BLaER1 treated with 17β-estradiol and CSF1 and Interleukin-3, amounts not matched to agents 10 nM and 100 nM (cell line): ENCODE measurements at regions not wholly inside any gene's neighbourhood (a gene's known extent, or its start where the extent isn't known, plus 50 kb on each side); places are given as distances from the start of the nearest gene placed in this dataset.
"Not testable (repeated sequence)": the region's sequence is repeated elsewhere in the genome, so short reads cannot be mapped to it uniquely, and the experiment has no call there.

Experiments used
- H3K27ac ChIP-seq, 11 experiments: shearing (Covaris generic); formaldehyde crosslinking; 2 replicates each; pipeline ENCODE4 v1.8.1; 2022
- H3K27me3 ChIP-seq, 11 experiments: shearing (Covaris generic); formaldehyde crosslinking; 2 replicates each; pipeline ENCODE4 v1.8.1; 2022
- H3K36me3 ChIP-seq, 11 experiments: shearing (Covaris generic); formaldehyde crosslinking; 2 replicates each; pipeline ENCODE4 v1.8.1; 2022
- H3K4me1 ChIP-seq, 10 experiments: shearing (Covaris generic); formaldehyde crosslinking; 2 replicates each; pipeline ENCODE4 v1.8.1; 2022
- H3K4me2 ChIP-seq, 11 experiments: shearing (Covaris generic); formaldehyde crosslinking; 2 replicates each; pipeline ENCODE4 v1.8.1; 2022
- H3K4me3 ChIP-seq, 10 experiments: shearing (Covaris generic); formaldehyde crosslinking; 2 replicates each; pipeline ENCODE4 v1.8.1; 2022
- H3K9ac ChIP-seq, 11 experiments: shearing (Covaris generic); formaldehyde crosslinking; 2 replicates each; pipeline ENCODE4 v1.8.1; 2022
- H3K9me3 ChIP-seq, 11 experiments: shearing (Covaris generic); formaldehyde crosslinking; replicated peaks in 1 of 11; 2 replicates each; pipeline ENCODE4 v1.8.1; 2022
- H4K20me1 ChIP-seq, 11 experiments: shearing (Covaris generic); formaldehyde crosslinking; 2 replicates each; pipeline ENCODE4 v1.8.1; 2022
- Cebpa-rat ChIP-seq, 11 experiments: shearing (Covaris generic); IDR thresholded peaks; 2 replicates each; pipeline ENCODE4 v1.8.1; 2022

GRCh38 chr3:106435899-106436453, 567.2 kb upstream of the CBLB start:
- no peaks in the 10 kb centered on the region for H3K4me1 ChIP-seq
- H3K27ac ChIP-seq, result no peak overlapping the region
- no peak for TF ChIP-seq Cebpa-rat (IDR thresholded peaks at IDR 0.05)
- H3K27me3 ChIP-seq, result no peaks in the 10 kb centered on the region
- no peak overlapping the region for H3K4me3 ChIP-seq
- H3K36me3 ChIP-seq, result no peaks in the 10 kb centered on the region
- no peaks in the 10 kb centered on the region for H4K20me1 ChIP-seq
- H3K4me2 ChIP-seq, result no peak overlapping the region
- H3K9me3 ChIP-seq, result peaks cover 0 to 11% (median 0%) of the 10 kb centered on the region in 11 experiments; a peak in 7 of 22 replicates
- no peak overlapping the region for H3K9ac ChIP-seq

GRCh38 chr3:106438887-106439286, 570.1 kb upstream of the CBLB start:
- Histone ChIP-seq H3K4me1 (no peaks in the 10 kb centered on the region), H3K36me3 (no peaks in the 10 kb centered on the region), H3K27ac (no peak overlapping the region), H3K4me3 (no peak overlapping the region), H4K20me1 (no peaks in the 10 kb centered on the region), H3K4me2 (no peak overlapping the region), H3K9ac (no peak overlapping the region), H3K27me3 (no peaks in the 10 kb centered on the region), H3K9me3 (peaks cover 0 to 5% (median 0%) of the 10 kb centered on the region in 11 experiments; a peak in 5 of 22 replicates)
- TF ChIP-seq Cebpa-rat (IDR thresholded peaks at IDR 0.05), result no peak

- Histone ChIP-seq H3K4me3 (no peak overlapping the region), H3K27me3 (no peaks in the 10 kb centered on the region), H3K36me3 (no peaks in the 10 kb centered on the region), H3K4me2 (no peak overlapping the region), H3K27ac (no peak overlapping the region), H3K4me1 (no peaks in the 10 kb centered on the region), H4K20me1 (no peaks in the 10 kb centered on the region), H3K9ac (no peak overlapping the region), H3K9me3 (no peaks in the 10 kb centered on the region)
- TF ChIP-seq Cebpa-rat (IDR thresholded peaks at IDR 0.05), result no peak
Measured at GRCh38 chr3:106440672-106441071, 571.9 kb upstream of the CBLB start.

- no peak overlapping the region for H3K9ac ChIP-seq
- H3K27ac ChIP-seq, result no peak overlapping the region
- H3K4me3 ChIP-seq, result no peak overlapping the region
- H4K20me1 ChIP-seq, result no peaks in the 10 kb centered on the region
- H3K4me2 ChIP-seq, result no peak overlapping the region
- no peaks in the 10 kb centered on the region for H3K36me3 ChIP-seq
- no peaks in the 10 kb centered on the region for H3K27me3 ChIP-seq
- H3K4me1 ChIP-seq, result no peaks in the 10 kb centered on the region
- TF ChIP-seq Cebpa-rat (IDR thresholded peaks at IDR 0.05), result no peak
- H3K9me3 ChIP-seq, result peaks cover 0 to 14% (median 8%) of the 10 kb centered on the region in 11 experiments; a peak in 18 of 22 replicates
Measured at GRCh38 chr3:106446271-106446670, 577.5 kb upstream of the CBLB start.

- Histone ChIP-seq H3K4me2 (no peak overlapping the region), H3K4me3 (no peak overlapping the region), H3K4me1 (no peaks in the 10 kb centered on the region), H3K36me3 (no peaks in the 10 kb centered on the region), H3K27me3 (no peaks in the 10 kb centered on the region), H3K27ac (no peak overlapping the region), H4K20me1 (no peaks in the 10 kb centered on the region), H3K9me3 (peaks cover 0 to 14% (median 8%) of the 10 kb centered on the region in 11 experiments; a peak in 18 of 22 replicates), H3K9ac (no peak overlapping the region)
- TF ChIP-seq Cebpa-rat (IDR thresholded peaks at IDR 0.05), result no peak
Measured at GRCh38 chr3:106447723-106448301, 579.0 kb upstream of the CBLB start.

GRCh38 chr3:106448372-106448966, 579.7 kb upstream of the CBLB start:
- H3K4me1 ChIP-seq, H3K27me3 ChIP-seq, H3K27ac ChIP-seq: not testable (repeated sequence)

GRCh38 chr3:106452096-106452495, 583.3 kb upstream of the CBLB start:
- Histone ChIP-seq H3K9me3 (peaks cover 0 to 14% (median 8%) of the 10 kb centered on the region in 11 experiments; a peak in 18 of 22 replicates), H3K27me3 (no peaks in the 10 kb centered on the region), H3K27ac (no peak overlapping the region), H4K20me1 (no peaks in the 10 kb centered on the region), H3K4me1 (peaks cover 0 to 13% (median 4%) of the 10 kb centered on the region in 10 experiments; a peak in 11 of 20 replicates), H3K4me2 (no peak overlapping the region), H3K9ac (no peak overlapping the region), H3K36me3 (no peaks in the 10 kb centered on the region), H3K4me3 (no peak overlapping the region)
- no peak for TF ChIP-seq Cebpa-rat (IDR thresholded peaks at IDR 0.05)

More at GRCh38 chr3:106448372-106448966, 579.7 kb upstream of the CBLB start:
- not testable (repeated sequence) for H3K4me2 ChIP-seq, H3K36me3 ChIP-seq, H3K4me3 ChIP-seq, H4K20me1 ChIP-seq, H3K9ac ChIP-seq
- H3K9me3 ChIP-seq, result peaks cover 0 to 14% (median 8%) of the 10 kb centered on the region in 11 experiments; a peak in 18 of 22 replicates

GRCh38 chr3:106454497-106454896, 585.7 kb upstream of the CBLB start:
- H3K4me3 ChIP-seq, result no peak overlapping the region
- no peak overlapping the region for H3K9ac ChIP-seq
- no peak for TF ChIP-seq Cebpa-rat (IDR thresholded peaks at IDR 0.05)
- H3K9me3 ChIP-seq, result 0 out of 22 replicates have a peak, but pooled peaks cover 0 to under 1% (median 0%) of the 10 kb centered on the region in 11 experiments
- no peak overlapping the region for H3K4me2 ChIP-seq
- no peaks in the 10 kb centered on the region for H3K36me3 ChIP-seq
- H3K27me3 ChIP-seq, result no peaks in the 10 kb centered on the region
- no peak overlapping the region for H3K27ac ChIP-seq
- no peaks in the 10 kb centered on the region for H4K20me1 ChIP-seq
- peaks cover 0 to 31% (median 18%) of the 10 kb centered on the region in 10 experiments; a peak in 12 of 20 replicates for H3K4me1 ChIP-seq

GRCh38 chr3:106457281-106458180, 588.7 kb upstream of the CBLB start:
- TF ChIP-seq Cebpa-rat (IDR thresholded peaks at IDR 0.05), result no peak
- no peaks in the 10 kb centered on the region for H3K36me3 ChIP-seq
- H3K27ac ChIP-seq, result peak overlapping the region in 8 of 11 experiments; percentile 27 to 80 (median 52); a peak in 13 of 22 replicates
- peak overlapping the region in 7 of 11 experiments; percentile 15 to 62 (median 33); a peak in 13 of 22 replicates for H3K4me2 ChIP-seq
- H4K20me1 ChIP-seq, result no peaks in the 10 kb centered on the region
- H3K9ac ChIP-seq, result peak overlapping the region in 2 of 11 experiments; percentile 18 to 28; a peak in 5 of 22 replicates
- no peaks in the 10 kb centered on the region for H3K27me3 ChIP-seq
- H3K4me1 ChIP-seq, result peaks cover 0 to 31% (median 18%) of the 10 kb centered on the region in 10 experiments; a peak in 12 of 20 replicates
- H3K4me3 ChIP-seq, result no peak overlapping the region
- H3K9me3 ChIP-seq, result no peaks in the 10 kb centered on the region
